HFFc6 (cell line): ENCODE measurements at regions not wholly inside any gene's neighbourhood (a gene's known extent, or its start where the extent isn't known, plus 50 kb on each side); places are given as distances from the start of the nearest gene placed in this dataset.

Experiments used
- DNase-seq: peaks from one replicate; pipeline ENCODE4 v3.0.0-alpha.2; 2018
- H3K27ac Mint-ChIP-seq: 2 replicates; pipeline ENCODE4 v1.8.0; 2020; ENCODE audit warnings: mild to moderate bottlenecking, mixed read lengths
- H3K27me3 Mint-ChIP-seq: 2 replicates; pipeline ENCODE4 v1.8.0; 2021; ENCODE audit warnings: mild to moderate bottlenecking, moderate library complexity, mixed read lengths; ENCODE audit not compliant: insufficient read depth
- H3K36me3 Mint-ChIP-seq: 2 replicates; pipeline ENCODE4 v1.8.0; 2021; ENCODE audit warnings: low read depth, mixed read lengths
- H3K4me1 Mint-ChIP-seq: 2 replicates; pipeline ENCODE4 v1.8.0; 2020; ENCODE audit warnings: low read depth, mixed read lengths
- H3K4me3 Mint-ChIP-seq: 2 replicates; pipeline ENCODE4 v1.8.0; 2020; ENCODE audit warnings: mild to moderate bottlenecking, moderate library complexity, mixed read lengths
- H3K9me3 Mint-ChIP-seq: 2 replicates; pipeline ENCODE4 v1.8.0; 2020; ENCODE audit warnings: mild to moderate bottlenecking, mixed read lengths
- CTCF ChIP-seq: fragments of 200-600 bp; sonication (generic); IDR thresholded peaks from 2 replicates; pipeline ENCODE4 v1.5.0; 2021; ENCODE audit warnings: antibody characterized with exemption, mild to moderate bottlenecking

DNA sequence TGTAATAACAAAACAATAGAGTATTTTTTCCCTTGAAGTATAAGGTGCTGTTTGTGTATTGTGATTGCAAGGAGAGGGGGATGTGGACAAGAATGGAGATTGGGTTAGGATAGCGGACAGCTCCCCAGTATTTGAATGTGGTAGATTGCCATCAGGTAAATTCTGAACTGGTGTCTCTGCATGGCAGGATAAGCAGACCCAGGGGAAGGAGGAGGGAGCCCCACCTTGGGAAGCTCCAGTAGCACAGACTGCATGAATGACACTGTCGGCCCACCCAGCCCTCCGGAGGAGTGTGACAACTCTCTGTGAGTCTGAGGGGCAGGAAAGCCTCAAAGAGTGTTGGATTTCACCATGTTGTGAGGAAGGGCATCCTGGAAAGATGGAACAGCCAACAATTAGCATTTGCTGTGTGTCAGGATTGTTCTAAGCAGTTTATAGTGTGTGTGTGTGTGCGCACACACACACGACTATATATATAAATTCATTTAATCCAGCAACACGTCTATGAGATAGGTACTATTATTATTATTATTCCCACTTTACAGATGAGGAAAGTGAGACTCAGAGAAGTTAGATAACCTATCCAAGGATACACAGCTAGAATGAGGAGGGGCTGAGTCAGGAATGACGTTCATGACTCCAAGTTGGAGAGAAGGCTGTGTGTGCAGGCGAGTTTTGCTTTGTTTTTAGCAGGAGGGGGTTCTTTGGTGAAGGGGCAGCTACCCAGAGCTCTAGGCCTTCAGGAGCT is 63.4 kb upstream of the LCTL start:
- Mint-ChIP-seq H3K27ac (no peak overlapping the region), H3K4me3 (no peak overlapping the region), H3K27me3 (peaks cover 7% of the 10 kb centered on the region; the same call in 1 of the 2 replicates), H3K9me3 (no peaks in the 10 kb centered on the region), H3K4me1 (peaks cover 11% of the 10 kb centered on the region), H3K36me3 (no peaks in the 10 kb centered on the region)
- no peak for DNase-seq
- no peak for TF ChIP-seq CTCF

DNA sequence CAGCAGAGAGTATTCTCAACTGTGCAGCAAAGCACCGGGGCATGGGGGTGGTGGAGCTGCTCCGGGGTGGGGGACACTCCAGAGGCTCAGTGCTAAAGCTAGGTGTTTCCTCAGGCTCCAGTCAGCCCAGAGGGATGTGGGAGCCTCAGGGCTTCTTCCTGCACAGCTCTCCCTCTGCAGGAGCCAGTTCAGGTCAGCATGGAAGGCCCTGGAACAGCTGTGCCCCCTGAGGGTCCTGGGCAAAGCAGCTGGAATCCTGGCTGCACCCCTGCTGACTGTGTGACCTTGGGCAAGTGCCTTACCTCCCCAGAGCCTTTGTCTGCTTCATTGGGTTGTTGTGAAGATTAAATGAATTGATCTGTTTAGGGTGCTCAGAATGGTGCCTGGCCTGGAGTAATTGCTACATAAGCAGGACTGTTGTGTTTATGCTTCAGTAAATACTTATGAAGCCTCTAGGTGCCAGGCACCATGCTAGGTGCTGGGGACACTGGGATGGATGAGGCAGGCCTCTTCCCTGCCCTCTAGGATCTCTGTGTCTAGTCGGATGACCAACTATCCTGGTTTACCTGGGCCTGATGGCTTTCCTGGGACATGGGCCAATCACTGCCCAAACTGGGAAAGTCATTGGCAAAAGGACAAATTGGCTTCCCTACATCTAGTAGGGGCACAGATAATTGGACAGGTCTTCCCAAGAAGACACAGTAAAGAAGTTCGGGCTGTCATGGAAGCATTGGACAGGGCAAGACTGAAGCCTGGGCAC is 64.2 kb upstream of the LCTL start:
- Mint-ChIP-seq H3K4me1 (peaks cover 12% of the 10 kb centered on the region), H3K4me3 (no peak overlapping the region), H3K27ac (no peak overlapping the region), H3K36me3 (no peaks in the 10 kb centered on the region), H3K27me3 (peaks cover 9% of the 10 kb centered on the region; the same call in 1 of the 2 replicates), H3K9me3 (no peaks in the 10 kb centered on the region)
- no peak for TF ChIP-seq CTCF
- no peak for DNase-seq

- no peak for DNase-seq
- H3K27me3 Mint-ChIP-seq, result peaks cover 13% of the 10 kb centered on the region; the same call in 1 of the 2 replicates
- peaks cover 20% of the 10 kb centered on the region for H3K4me1 Mint-ChIP-seq
- no peak overlapping the region for H3K27ac Mint-ChIP-seq
- H3K9me3 Mint-ChIP-seq, result no peaks in the 10 kb centered on the region
- no peak overlapping the region for H3K4me3 Mint-ChIP-seq
- no peak for TF ChIP-seq CTCF
- H3K36me3 Mint-ChIP-seq, result no peaks in the 10 kb centered on the region
Observed at GRCh38 chr15:66630801-66631351, 65.1 kb upstream of the LCTL start.

GRCh38 chr15:66631616-66632263 is 65.9 kb upstream of the LCTL start:
- no peaks in the 10 kb centered on the region for H3K9me3 Mint-ChIP-seq

More at GRCh38 chr15:66631616-66632263, 65.9 kb upstream of the LCTL start:
- H3K27me3 Mint-ChIP-seq, result peaks cover 13% of the 10 kb centered on the region; the same call in 1 of the 2 replicates
- H3K4me1 Mint-ChIP-seq, result peaks cover 20% of the 10 kb centered on the region
- no peak overlapping the region for H3K4me3 Mint-ChIP-seq
- no peak overlapping the region for H3K27ac Mint-ChIP-seq
- H3K36me3 Mint-ChIP-seq, result no peaks in the 10 kb centered on the region
- TF ChIP-seq CTCF, result no peak
- no peak for DNase-seq
